ENCODE measurements at regions not wholly inside any gene's neighbourhood (a gene's known extent, or its start where the extent isn't known, plus 50 kb on each side); places are given as distances from the start of the nearest gene placed in this dataset.
"Not testable (repeated sequence)": the region's sequence is repeated elsewhere in the genome, so short reads cannot be mapped to it uniquely, and the experiment has no call there.

DNA sequence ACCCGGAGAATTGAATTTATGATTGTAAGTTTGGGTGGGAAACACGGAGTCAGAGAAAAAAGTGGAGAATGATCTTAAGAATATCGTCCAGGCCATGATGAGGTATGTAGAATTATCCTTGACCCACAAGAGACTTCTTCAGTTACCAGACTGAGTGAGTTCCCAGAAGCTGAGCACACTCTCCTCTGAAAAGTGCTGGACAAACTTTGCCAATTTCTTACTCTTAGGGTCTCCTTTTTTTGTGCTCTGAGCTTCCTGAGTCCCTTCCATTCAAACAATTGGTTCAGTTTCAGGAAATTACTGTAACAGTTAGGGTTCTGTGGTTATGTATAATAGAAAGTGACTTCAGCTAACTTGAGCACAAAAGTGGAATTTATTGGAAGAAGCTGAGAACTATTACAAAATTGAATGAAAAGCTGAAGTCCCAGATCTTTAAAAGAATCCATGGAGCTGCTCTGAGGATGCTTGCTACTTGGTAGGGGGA, 50.6 kb upstream of the EHBP1 start:
- H3K9ac ChIP-seq (ENCODE audit: low read length) = no peak overlapping the region
- no peaks in the 10 kb centered on the region for H3K36me3 ChIP-seq (ENCODE audit: control insufficient read depth, low read depth, low read length)
- H3K4me3 ChIP-seq (ENCODE audit: low read length) = no peak overlapping the region

DNA sequence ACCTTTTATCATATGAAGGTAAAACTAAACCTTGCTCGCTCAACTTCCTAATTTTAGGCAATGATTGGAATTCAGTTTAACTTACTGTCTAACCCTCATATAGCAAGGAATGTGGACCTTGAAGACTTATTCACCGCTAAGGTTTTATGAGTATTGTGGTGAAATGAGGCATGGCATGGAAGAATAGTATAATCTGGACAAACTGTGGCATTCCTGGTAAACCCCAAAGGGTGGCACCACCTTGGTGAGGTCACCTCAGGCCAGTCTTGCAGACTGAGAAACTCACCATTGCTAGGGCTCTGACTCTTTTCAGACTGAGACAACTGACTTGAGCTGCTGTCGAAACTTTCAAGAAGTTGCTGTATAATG, 51.1 kb upstream of the EHBP1 start:
- Histone ChIP-seq H3K9ac (ENCODE audit: low read length) (no peak overlapping the region), H3K4me3 (ENCODE audit: low read length) (no peak overlapping the region), H3K27ac (ENCODE audit: low read length) (no peak overlapping the region), H3K4me1 (ENCODE audit: control insufficient read depth, low read depth, low read length) (no peaks in the 10 kb centered on the region), H3K9me3 (ENCODE audit: control insufficient read depth, low read depth, low read length) (no peaks in the 10 kb centered on the region), H3K27me3 (ENCODE audit: control insufficient read depth, insufficient read depth, low read length) (no peaks in the 10 kb centered on the region), H3K36me3 (ENCODE audit: control insufficient read depth, low read depth, low read length) (no peaks in the 10 kb centered on the region)

More for the DNA sequence above, 50.6 kb upstream of the EHBP1 start:
- H3K9me3 ChIP-seq (ENCODE audit: control insufficient read depth, low read depth, low read length) = no peaks in the 10 kb centered on the region
- no peaks in the 10 kb centered on the region for H3K27me3 ChIP-seq (ENCODE audit: control insufficient read depth, insufficient read depth, low read length)
- no peak overlapping the region for H3K27ac ChIP-seq (ENCODE audit: low read length)
- no peaks in the 10 kb centered on the region for H3K4me1 ChIP-seq (ENCODE audit: control insufficient read depth, low read depth, low read length)

DNA sequence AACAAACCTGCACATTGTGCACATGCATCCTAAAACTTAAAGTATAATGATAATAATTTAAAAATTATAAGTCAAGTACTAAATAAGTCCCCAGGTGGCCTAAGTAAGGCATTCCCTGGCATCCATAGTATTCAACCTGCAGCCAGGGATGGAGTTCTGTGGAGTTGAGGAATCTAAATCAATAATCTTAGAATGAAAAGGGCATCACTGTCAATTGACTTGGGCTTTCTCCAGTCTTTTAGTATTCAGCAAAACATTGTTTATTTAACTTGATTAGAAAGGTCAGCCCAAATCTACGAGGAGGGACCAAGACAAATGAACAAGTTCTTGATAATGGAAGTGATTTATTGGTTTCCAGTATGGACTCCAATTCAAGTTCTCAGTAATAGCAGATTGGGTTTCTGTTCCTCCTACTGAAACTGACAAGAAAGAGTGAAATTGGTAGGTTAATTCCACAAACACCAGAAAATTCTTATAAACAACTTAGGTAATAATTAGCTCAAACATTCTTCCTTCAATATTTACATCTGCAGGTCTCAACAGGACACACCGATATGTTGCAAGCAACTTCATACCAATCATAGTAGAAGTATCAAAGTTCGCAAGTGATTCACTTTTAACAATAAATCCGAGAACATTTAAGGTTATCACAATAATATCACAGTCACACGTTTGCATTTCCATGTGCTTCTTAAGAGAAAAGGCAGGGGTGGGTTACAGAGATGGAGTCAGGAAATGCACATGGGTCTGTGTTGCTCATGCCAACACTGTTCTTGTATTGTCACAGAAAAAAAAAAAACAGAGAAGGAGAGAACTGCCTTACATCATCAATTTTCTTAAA, 51.7 kb upstream of the EHBP1 start:
- no peaks in the 10 kb centered on the region for H3K27me3 ChIP-seq (ENCODE audit: control insufficient read depth, insufficient read depth, low read length)
- no peak overlapping the region for H3K9ac ChIP-seq (ENCODE audit: low read length)
- H3K27ac ChIP-seq (ENCODE audit: low read length) = no peak overlapping the region
- no peak overlapping the region for H3K4me3 ChIP-seq (ENCODE audit: low read length)
- no peaks in the 10 kb centered on the region for H3K36me3 ChIP-seq (ENCODE audit: control insufficient read depth, low read depth, low read length)
- no peaks in the 10 kb centered on the region for H3K4me1 ChIP-seq (ENCODE audit: control insufficient read depth, low read depth, low read length)
- H3K9me3 ChIP-seq (ENCODE audit: control insufficient read depth, low read depth, low read length) = no peaks in the 10 kb centered on the region

DNA sequence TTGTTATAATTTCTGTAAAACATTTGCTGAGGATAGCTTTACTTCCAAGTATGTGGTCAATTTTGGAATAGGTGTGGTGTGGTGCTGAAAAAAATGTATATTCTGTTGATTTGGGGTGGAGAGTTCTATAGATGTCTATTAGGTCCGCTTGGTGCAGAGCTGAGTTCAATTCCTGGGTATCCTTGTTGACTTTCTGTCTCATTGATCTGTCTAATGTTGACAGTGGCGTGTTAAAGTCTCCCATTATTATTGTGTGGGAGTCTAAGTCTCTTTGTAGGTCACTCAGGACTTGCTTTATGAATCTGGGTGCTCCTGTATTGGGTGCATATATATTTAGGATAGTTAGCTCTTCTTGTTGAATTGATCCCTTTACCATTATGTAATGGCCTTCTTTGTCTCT, 56.4 kb upstream of the EHBP1 start:
- not testable (repeated sequence) for H3K4me1 ChIP-seq (ENCODE audit: control insufficient read depth, low read depth, low read length); H3K27me3 ChIP-seq (ENCODE audit: control insufficient read depth, insufficient read depth, low read length); H3K36me3 ChIP-seq (ENCODE audit: control insufficient read depth, low read depth, low read length); H3K9ac ChIP-seq (ENCODE audit: low read length); H3K27ac ChIP-seq (ENCODE audit: low read length); H3K9me3 ChIP-seq (ENCODE audit: control insufficient read depth, low read depth, low read length); H3K4me3 ChIP-seq (ENCODE audit: low read length)

DNA sequence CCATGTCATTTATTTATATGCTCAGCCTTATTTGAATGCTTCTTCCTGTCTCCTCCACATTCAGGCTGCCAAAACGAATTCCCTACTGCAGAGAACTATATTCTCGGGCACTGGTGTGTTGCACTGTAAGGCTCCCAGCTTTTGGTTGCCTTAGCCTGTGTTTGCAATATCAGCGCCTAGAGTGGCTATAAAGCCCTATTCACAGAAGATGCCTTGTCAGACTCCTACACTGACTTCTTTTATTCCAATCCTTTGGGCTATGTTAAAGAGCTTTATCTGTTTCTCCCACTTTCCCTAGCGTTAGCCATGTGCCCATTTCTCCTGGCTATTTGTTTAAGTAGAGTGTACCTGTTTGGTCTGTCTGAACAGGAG, 62.4 kb upstream of the EHBP1 start:
- Histone ChIP-seq H3K9ac (ENCODE audit: low read length) (no peak overlapping the region), H3K36me3 (ENCODE audit: control insufficient read depth, low read depth, low read length) (no peaks in the 10 kb centered on the region), H3K27ac (ENCODE audit: low read length) (no peak overlapping the region), H3K9me3 (ENCODE audit: control insufficient read depth, low read depth, low read length) (no peaks in the 10 kb centered on the region), H3K4me3 (ENCODE audit: low read length) (no peak overlapping the region), H3K27me3 (ENCODE audit: control insufficient read depth, insufficient read depth, low read length) (no peaks in the 10 kb centered on the region), H3K4me1 (ENCODE audit: control insufficient read depth, low read depth, low read length) (no peaks in the 10 kb centered on the region)

DNA sequence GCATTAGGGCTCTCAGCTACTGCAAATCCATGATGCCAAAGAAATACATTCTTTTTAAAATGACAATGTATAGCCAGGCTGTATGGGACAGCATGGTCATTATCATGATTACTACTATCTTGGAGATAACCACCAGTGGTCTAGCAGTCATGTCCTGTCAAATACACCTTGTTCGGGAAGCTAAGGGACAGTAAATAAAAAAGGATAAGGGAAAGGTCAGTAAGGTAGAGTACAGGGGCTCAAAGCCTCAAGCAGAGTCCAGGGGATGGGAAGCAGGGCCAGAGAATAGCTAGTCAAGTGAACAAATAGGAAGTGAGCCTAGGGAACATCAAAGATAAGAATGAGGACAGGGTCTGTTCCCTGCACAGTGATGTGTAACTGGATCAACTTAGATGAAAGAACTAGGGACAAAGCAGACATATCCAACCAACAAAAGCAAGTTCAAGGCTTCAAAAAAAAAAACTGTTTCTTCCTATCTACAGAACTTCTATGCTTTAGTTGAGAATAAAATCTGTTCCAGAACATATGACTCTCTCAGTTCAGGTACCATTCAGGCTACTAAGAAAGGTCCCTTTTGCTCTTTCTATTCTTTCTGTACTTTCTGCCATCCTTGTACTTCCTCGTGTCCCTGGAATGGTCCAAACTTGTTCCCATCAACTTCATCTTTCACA, 62.9 kb upstream of the EHBP1 start:
- no peak overlapping the region for H3K9ac ChIP-seq (ENCODE audit: low read length)
- no peaks in the 10 kb centered on the region for H3K4me1 ChIP-seq (ENCODE audit: control insufficient read depth, low read depth, low read length)
- H3K27me3 ChIP-seq (ENCODE audit: control insufficient read depth, insufficient read depth, low read length) = no peaks in the 10 kb centered on the region
- no peak overlapping the region for H3K4me3 ChIP-seq (ENCODE audit: low read length)
- no peak overlapping the region for H3K27ac ChIP-seq (ENCODE audit: low read length)
- no peaks in the 10 kb centered on the region for H3K36me3 ChIP-seq (ENCODE audit: control insufficient read depth, low read depth, low read length)
- no peaks in the 10 kb centered on the region for H3K9me3 ChIP-seq (ENCODE audit: control insufficient read depth, low read depth, low read length)

DNA sequence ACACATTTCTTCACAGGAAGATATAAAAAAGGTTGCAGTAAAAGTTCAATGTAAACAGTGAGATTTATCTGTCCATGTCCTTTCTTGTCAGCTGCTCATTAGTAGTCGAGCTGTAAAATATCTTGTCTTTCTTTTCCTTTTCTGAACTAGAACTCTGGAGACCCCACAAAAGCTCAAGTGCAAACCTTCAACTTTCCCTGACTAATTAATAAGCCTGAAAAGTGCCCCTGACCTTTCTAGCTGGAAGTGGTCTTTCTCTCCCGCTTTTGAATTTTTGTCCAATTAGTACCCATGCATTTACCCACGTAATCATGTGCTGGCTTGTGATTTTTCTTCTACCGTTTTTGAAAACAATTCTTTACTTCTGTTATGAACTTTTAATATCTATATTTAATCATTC, 63.6 kb upstream of the EHBP1 start:
- no peak overlapping the region for H3K27ac ChIP-seq (ENCODE audit: low read length)
- H3K9ac ChIP-seq (ENCODE audit: low read length) = no peak overlapping the region
- H3K4me3 ChIP-seq (ENCODE audit: low read length) = no peak overlapping the region
- no peaks in the 10 kb centered on the region for H3K9me3 ChIP-seq (ENCODE audit: control insufficient read depth, low read depth, low read length)
- H3K36me3 ChIP-seq (ENCODE audit: control insufficient read depth, low read depth, low read length) = no peaks in the 10 kb centered on the region
- no peaks in the 10 kb centered on the region for H3K27me3 ChIP-seq (ENCODE audit: control insufficient read depth, insufficient read depth, low read length)
- H3K4me1 ChIP-seq (ENCODE audit: control insufficient read depth, low read depth, low read length) = no peaks in the 10 kb centered on the region

DNA sequence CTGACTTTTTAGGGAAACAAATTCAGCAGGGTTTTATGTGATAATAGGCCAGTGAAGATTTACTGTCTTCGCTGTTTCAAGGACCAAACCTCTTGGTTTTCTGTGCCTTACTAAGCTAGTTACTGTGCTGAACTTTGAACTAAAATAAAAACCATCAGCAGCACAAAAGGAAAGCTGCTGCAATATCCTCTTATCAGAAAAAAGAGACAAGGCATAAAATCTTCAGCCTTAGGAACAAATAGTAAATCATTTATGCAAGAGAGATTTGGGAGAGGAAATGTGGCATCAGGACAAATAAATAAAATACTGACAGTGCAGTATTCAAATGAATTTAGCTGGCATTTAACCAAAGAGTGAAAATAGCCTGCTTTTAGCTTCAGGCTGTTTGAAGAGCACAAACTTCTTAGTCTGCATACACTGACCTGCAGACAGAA, 64.1 kb upstream of the EHBP1 start:
- Histone ChIP-seq H3K9me3 (ENCODE audit: control insufficient read depth, low read depth, low read length) (no peaks in the 10 kb centered on the region), H3K27ac (ENCODE audit: low read length) (no peak overlapping the region), H3K27me3 (ENCODE audit: control insufficient read depth, insufficient read depth, low read length) (no peaks in the 10 kb centered on the region), H3K4me1 (ENCODE audit: control insufficient read depth, low read depth, low read length) (no peaks in the 10 kb centered on the region), H3K36me3 (ENCODE audit: control insufficient read depth, low read depth, low read length) (no peaks in the 10 kb centered on the region), H3K4me3 (ENCODE audit: low read length) (no peak overlapping the region), H3K9ac (ENCODE audit: low read length) (no peak overlapping the region)

DNA sequence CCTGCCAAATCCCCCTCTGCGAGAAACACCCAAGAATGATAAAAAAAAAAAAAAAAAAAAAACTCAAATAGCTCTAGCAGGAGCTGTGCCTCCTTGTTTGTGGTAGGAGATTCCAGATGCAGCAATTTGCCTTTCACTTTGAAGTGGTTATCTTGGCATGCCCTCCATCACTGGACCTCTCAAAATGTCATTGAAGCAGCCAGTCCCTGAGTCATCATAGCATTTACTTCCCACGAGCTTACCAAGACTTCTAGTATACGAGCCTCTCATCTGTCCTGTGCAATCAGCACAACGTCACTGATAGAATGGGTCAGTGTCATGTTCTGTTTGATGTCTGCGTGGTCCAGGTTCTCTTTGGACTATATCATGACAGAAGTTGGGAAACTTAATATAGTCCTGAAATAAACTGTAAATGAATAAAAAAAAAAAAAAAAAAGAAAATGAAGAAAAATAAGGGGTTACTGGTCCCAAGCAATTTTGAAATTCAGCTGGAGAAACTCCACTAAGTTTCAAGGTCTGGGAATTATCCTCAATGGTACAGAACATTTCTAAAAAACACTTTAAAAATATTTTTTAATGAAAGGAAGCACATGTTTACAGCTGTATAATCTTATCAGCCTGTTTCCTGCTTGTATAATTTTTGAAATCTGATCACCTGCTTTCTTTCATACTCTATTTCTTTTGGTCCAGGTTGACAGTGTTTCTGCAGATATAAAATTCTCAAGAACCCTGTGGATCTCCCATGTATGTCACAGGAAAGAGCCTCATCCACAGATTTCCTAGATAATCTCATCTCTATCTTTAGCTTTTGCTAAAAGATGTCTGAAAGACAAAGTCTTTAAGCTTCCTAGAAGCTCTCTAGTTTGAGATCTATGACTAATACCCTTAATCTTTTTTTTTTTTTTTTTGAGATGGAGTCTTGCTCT, 74.1 kb upstream of the EHBP1 start:
- Histone ChIP-seq H3K9ac (ENCODE audit: low read length) (no peak overlapping the region), H3K4me3 (ENCODE audit: low read length) (no peak overlapping the region), H3K27ac (ENCODE audit: low read length) (no peak overlapping the region), H3K36me3 (ENCODE audit: control insufficient read depth, low read depth, low read length) (no peaks in the 10 kb centered on the region), H3K9me3 (ENCODE audit: control insufficient read depth, low read depth, low read length) (no peaks in the 10 kb centered on the region), H3K27me3 (ENCODE audit: control insufficient read depth, insufficient read depth, low read length) (no peaks in the 10 kb centered on the region), H3K4me1 (ENCODE audit: control insufficient read depth, low read depth, low read length) (no peaks in the 10 kb centered on the region)

DNA sequence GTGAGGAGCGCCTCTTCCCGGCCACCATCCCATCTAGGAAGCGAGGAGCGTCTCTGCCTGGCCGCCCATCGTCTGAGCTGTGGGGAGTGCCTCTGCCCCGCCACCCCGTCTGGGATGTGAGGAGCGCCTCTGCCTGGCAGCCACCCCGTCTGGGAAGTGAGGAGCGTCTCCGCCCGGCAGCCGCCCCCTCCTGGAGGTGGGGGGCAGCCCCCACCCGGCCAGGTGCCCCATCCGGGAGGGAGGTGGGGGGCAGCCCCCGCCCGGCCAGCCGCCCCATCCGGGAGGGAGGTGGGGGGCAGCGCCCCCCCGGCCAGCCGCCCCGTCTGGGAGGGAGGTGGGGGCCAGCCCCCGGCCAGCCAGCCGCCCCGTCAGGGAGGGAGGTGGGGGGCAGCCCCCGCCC, 75.3 kb upstream of the EHBP1 start:
- H3K4me3 ChIP-seq (ENCODE audit: low read length); H3K36me3 ChIP-seq (ENCODE audit: control insufficient read depth, low read depth, low read length); H3K27me3 ChIP-seq (ENCODE audit: control insufficient read depth, insufficient read depth, low read length); H3K9ac ChIP-seq (ENCODE audit: low read length); H3K4me1 ChIP-seq (ENCODE audit: control insufficient read depth, low read depth, low read length); H3K27ac ChIP-seq (ENCODE audit: low read length); H3K9me3 ChIP-seq (ENCODE audit: control insufficient read depth, low read depth, low read length): not testable (repeated sequence)

DNA sequence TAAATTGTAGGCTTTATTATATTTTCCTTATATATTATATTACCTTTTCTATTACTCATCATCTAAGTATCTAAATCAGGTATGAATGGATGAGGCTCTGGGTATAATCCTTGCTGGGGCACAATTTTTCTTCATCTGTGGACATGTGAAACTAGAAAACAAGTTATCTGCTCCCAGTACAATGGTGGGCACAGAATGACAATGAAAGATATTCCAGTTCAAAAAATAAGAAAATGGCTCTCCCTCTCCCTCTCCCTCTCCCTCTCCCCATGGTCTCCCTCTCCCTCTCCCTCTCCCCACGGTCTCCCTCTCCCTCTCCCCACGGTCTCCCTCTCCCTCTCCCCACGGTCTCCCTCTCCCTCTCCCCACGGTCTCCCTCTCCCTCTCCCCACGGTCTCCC, 76.2 kb upstream of the EHBP1 start:
- H3K36me3 ChIP-seq (ENCODE audit: control insufficient read depth, low read depth, low read length); H3K27me3 ChIP-seq (ENCODE audit: control insufficient read depth, insufficient read depth, low read length); H3K4me1 ChIP-seq (ENCODE audit: control insufficient read depth, low read depth, low read length); H3K27ac ChIP-seq (ENCODE audit: low read length); H3K4me3 ChIP-seq (ENCODE audit: low read length); H3K9ac ChIP-seq (ENCODE audit: low read length); H3K9me3 ChIP-seq (ENCODE audit: control insufficient read depth, low read depth, low read length): not testable (repeated sequence)

Data from iPS-18a (cell line).